NCI-H1694 (cell line): ENCODE measurements at regions not wholly inside any gene's neighbourhood (a gene's known extent, or its start where the extent isn't known, plus 50 kb on each side); places are given as distances from the start of the nearest gene placed in this dataset.
"Not testable (repeated sequence)": the region's sequence is repeated elsewhere in the genome, so short reads cannot be mapped to it uniquely, and the experiment has no call there.

ENCODE experiments used
- DNase-seq: peaks from one replicate; lab custom pipeline; 2025; lab: John Stamatoyannopoulos, UW

- DNase-seq = no peak
Measured at GRCh38 chr16:62899737-62900136, 863.5 kb upstream of the CDH8 start.

- DNase-seq = no peak
Measured at GRCh38 chr16:62889097-62889496, 852.9 kb upstream of the CDH8 start.

- no peak for DNase-seq
Measured at GRCh38 chr16:62883509-62883908, 847.3 kb upstream of the CDH8 start.

GRCh38 chr16:62882552-62883221, 846.4 kb upstream of the CDH8 start:
- no peak for DNase-seq

GRCh38 chr16:62876133-62876532, 839.9 kb upstream of the CDH8 start:
- no peak for DNase-seq

GRCh38 chr16:62872339-62872738, 836.1 kb upstream of the CDH8 start:
- no peak for DNase-seq

- no peak for DNase-seq
Measured at GRCh38 chr16:62870554-62870953, 834.3 kb upstream of the CDH8 start.

GRCh38 chr16:62869837-62870236, 833.6 kb upstream of the CDH8 start:
- DNase-seq = no peak

- DNase-seq = no peak
Measured at GRCh38 chr16:62863139-62863538, 826.9 kb upstream of the CDH8 start.

GRCh38 chr16:62853887-62854286, 817.6 kb upstream of the CDH8 start:
- DNase-seq = no peak

GRCh38 chr16:62846399-62847057, 810.3 kb upstream of the CDH8 start:
- no peak for DNase-seq

- no peak for DNase-seq
Measured at GRCh38 chr16:62832214-62832613, 796.0 kb upstream of the CDH8 start.

- DNase-seq = no peak
Measured at GRCh38 chr16:62831235-62831850, 795.1 kb upstream of the CDH8 start.

GRCh38 chr16:62829607-62830006, 793.4 kb upstream of the CDH8 start:
- no peak for DNase-seq

GRCh38 chr16:62829084-62829483, 792.8 kb upstream of the CDH8 start:
- DNase-seq = no peak

GRCh38 chr16:62821824-62822223, 785.6 kb upstream of the CDH8 start:
- DNase-seq = no peak

GRCh38 chr16:62816971-62817519, 780.8 kb upstream of the CDH8 start:
- no peak for DNase-seq

GRCh38 chr16:62814891-62815290, 778.7 kb upstream of the CDH8 start:
- no peak for DNase-seq

- DNase-seq = no peak
Measured at GRCh38 chr16:62805221-62805857, 769.1 kb upstream of the CDH8 start.

GRCh38 chr16:62794724-62795123, 758.5 kb upstream of the CDH8 start:
- no peak for DNase-seq

- not testable (repeated sequence) for DNase-seq
Measured at GRCh38 chr16:62780081-62780480, 743.8 kb upstream of the CDH8 start.

- DNase-seq = no peak
Measured at GRCh38 chr16:62764572-62764971, 728.3 kb upstream of the CDH8 start.

- DNase-seq = no peak
Measured at GRCh38 chr16:62760398-62760797, 724.2 kb upstream of the CDH8 start.
